Pulmonary artery endothelial cell (primary cell): ENCODE measurements at regions not wholly inside any gene's neighbourhood (a gene's known extent, or its start where the extent isn't known, plus 50 kb on each side); places are given as distances from the start of the nearest gene placed in this dataset.

ENCODE experiments used
- DNase-seq: peaks from one replicate; pipeline ENCODE4 v3.0.0-alpha.2; 2011; ENCODE audit warnings: low read depth, low spot score

GRCh38 chr6:56407883-56408410, 160.6 kb upstream of the COL21A1 start:
- DNase-seq = no peak

GRCh38 chr6:56406276-56407269, 159.2 kb upstream of the COL21A1 start:
- DNase-seq = no peak

- no peak for DNase-seq
These were observed 157.2 kb upstream of the COL21A1 start for GRCh38 chr6:56404599-56404998.

GRCh38 chr6:56403745-56404144, 156.4 kb upstream of the COL21A1 start:
- DNase-seq = no peak

GRCh38 chr6:56401477-56402070, 154.2 kb upstream of the COL21A1 start:
- DNase-seq = no peak

- DNase-seq = no peak
These were observed 152.9 kb upstream of the COL21A1 start for GRCh38 chr6:56400273-56400672.

- no peak for DNase-seq
These were observed 152.4 kb upstream of the COL21A1 start for GRCh38 chr6:56399672-56400263.

- DNase-seq = no peak
These were observed 151.9 kb upstream of the COL21A1 start for GRCh38 chr6:56399250-56399671.

- no peak for DNase-seq
These were observed 149.1 kb upstream of the COL21A1 start for GRCh38 chr6:56396435-56396834.

GRCh38 chr6:56393615-56394612, 146.5 kb upstream of the COL21A1 start:
- DNase-seq = no peak

- no peak for DNase-seq
These were observed 141.0 kb upstream of the COL21A1 start for GRCh38 chr6:56388415-56388755.

- DNase-seq = no peak
These were observed 140.4 kb upstream of the COL21A1 start for GRCh38 chr6:56387621-56388414.

GRCh38 chr6:56386717-56387116, 139.3 kb upstream of the COL21A1 start:
- DNase-seq = no peak

GRCh38 chr6:56385981-56386593, 138.7 kb upstream of the COL21A1 start:
- no peak for DNase-seq

- no peak for DNase-seq
These were observed 135.8 kb upstream of the COL21A1 start for GRCh38 chr6:56383160-56383559.

- no peak for DNase-seq
These were observed 135.1 kb upstream of the COL21A1 start for GRCh38 chr6:56382416-56382940.

GRCh38 chr6:56381801-56382251, 134.4 kb upstream of the COL21A1 start:
- DNase-seq = no peak

GRCh38 chr6:56380476-56380875, 133.1 kb upstream of the COL21A1 start:
- no peak for DNase-seq

- DNase-seq = no peak
These were observed 131.7 kb upstream of the COL21A1 start for GRCh38 chr6:56378966-56379585.
